ENCODE measurements at regions not wholly inside any gene's neighbourhood (a gene's known extent, or its start where the extent isn't known, plus 50 kb on each side); places are given as distances from the start of the nearest gene placed in this dataset.

GRCh38 chr5:96499753-96500345 lies 66.8 kb upstream of the PCSK1 start:
- H3K9me3 Mint-ChIP-seq: peaks cover 5% of the 10 kb centered on the region
- no peaks in the 10 kb centered on the region for H3K36me3 Mint-ChIP-seq
- no peaks in the 10 kb centered on the region for H3K4me1 Mint-ChIP-seq
- TF ChIP-seq CTCF (IDR thresholded peaks at IDR 0.05; ENCODE audit: unreplicated experiment): no peak
- H3K27ac Mint-ChIP-seq: no peak overlapping the region
- no peak for DNase-seq (ENCODE audit: low spot score in 2 of 2, unreplicated experiment in 2 of 2)
- H3K27me3 Mint-ChIP-seq (ENCODE audit: low read depth): peaks cover 10% of the 10 kb centered on the region
- H3K4me3 Mint-ChIP-seq: no peak overlapping the region

DNA sequence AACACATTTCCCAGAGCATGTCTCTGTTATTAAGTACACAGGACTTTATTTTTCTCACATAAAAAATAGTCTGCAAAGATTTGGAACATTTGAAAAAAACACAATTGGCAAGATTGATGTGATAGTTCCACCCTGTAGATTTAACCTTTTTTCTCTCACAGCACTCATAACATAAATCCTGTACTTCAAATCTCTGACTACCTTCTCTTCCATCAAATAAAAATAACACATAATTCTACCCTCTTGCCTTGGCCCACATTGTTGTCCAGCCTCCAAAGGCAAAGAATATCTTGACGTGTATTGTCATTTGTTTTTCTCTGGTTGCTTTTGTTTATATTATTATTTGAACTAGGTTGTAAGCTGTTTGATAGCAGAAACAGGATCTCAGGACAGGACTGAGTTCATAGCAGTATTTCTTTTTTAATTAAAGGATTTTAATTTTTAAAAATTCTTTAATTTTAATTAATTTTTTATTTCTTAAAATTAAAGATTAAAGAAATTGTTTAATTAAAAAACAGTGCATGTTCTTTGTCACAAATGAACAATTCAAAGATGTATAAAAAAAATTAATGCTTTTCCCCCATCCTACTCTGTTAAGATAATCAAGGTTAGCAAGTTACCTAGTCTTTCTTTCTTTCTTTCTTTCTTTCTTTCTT lies 69.1 kb upstream of the PCSK1 start:
- Mint-ChIP-seq H3K4me1 (no peaks in the 10 kb centered on the region), H3K36me3 (no peaks in the 10 kb centered on the region), H3K9me3 (peaks cover 5% of the 10 kb centered on the region), H3K4me3 (no peak overlapping the region), H3K27ac (no peak overlapping the region), H3K27me3 (ENCODE audit: low read depth) (peaks cover 10% of the 10 kb centered on the region)
- DNase-seq (ENCODE audit: low spot score in 2 of 2, unreplicated experiment in 2 of 2): no peak
- no peak for TF ChIP-seq CTCF (IDR thresholded peaks at IDR 0.05; ENCODE audit: unreplicated experiment)

DNA sequence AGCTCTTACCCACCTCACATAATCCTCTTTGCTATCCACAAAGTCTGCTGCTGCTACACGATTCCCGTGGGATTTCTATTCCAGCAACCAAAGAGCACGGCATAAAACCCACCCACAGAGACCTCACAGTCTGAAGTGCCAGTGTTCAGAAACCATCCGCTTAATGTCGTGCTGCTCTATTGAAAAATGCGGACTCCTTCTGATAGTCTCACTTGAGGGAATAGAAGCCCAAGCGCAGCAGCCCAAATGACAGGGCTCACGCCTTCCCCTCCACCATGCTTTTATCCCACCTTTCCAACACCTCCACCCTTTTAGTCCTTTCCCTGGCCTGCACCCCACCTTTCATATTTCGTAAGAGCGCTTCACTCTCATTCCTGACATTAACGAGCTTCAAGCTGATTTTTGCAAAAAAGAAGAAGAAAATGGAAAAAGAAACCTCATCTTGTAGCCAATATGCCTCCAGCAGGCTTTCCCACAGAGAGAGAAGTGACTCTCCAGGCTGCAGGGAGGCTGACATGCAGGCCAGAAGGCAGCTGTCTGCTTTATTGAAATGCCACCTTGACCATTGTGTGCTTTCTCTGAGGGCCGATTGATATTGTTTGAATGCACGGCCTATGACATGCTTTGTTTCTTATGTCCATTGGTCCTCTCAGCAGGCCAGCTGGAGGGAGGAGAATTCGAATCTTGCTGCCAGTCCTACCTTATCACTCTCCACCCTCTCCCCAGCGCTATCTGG lies 70.6 kb upstream of the PCSK1 start:
- Mint-ChIP-seq H3K36me3 (no peaks in the 10 kb centered on the region), H3K4me3 (no peak overlapping the region), H3K4me1 (no peaks in the 10 kb centered on the region), H3K9me3 (peaks cover 5% of the 10 kb centered on the region), H3K27me3 (ENCODE audit: low read depth) (peaks cover 10% of the 10 kb centered on the region), H3K27ac (no peak overlapping the region)
- no peak for DNase-seq (ENCODE audit: low spot score in 2 of 2, unreplicated experiment in 2 of 2)
- no peak for TF ChIP-seq CTCF (IDR thresholded peaks at IDR 0.05; ENCODE audit: unreplicated experiment)

GRCh38 chr5:96506376-96506775 lies 73.3 kb upstream of the PCSK1 start:
- no peaks in the 10 kb centered on the region for H3K9me3 Mint-ChIP-seq
- peaks cover 8% of the 10 kb centered on the region for H3K27me3 Mint-ChIP-seq (ENCODE audit: low read depth)
- DNase-seq (ENCODE audit: low spot score in 2 of 2, unreplicated experiment in 2 of 2): no peak
- H3K4me1 Mint-ChIP-seq: no peaks in the 10 kb centered on the region
- no peaks in the 10 kb centered on the region for H3K36me3 Mint-ChIP-seq
- H3K27ac Mint-ChIP-seq: no peak overlapping the region
- no peak overlapping the region for H3K4me3 Mint-ChIP-seq
- no peak for TF ChIP-seq CTCF (IDR thresholded peaks at IDR 0.05; ENCODE audit: unreplicated experiment)

GRCh38 chr5:96506866-96507527 lies 73.9 kb upstream of the PCSK1 start:
- no peaks in the 10 kb centered on the region for H3K4me1 Mint-ChIP-seq
- no peak for TF ChIP-seq CTCF (IDR thresholded peaks at IDR 0.05; ENCODE audit: unreplicated experiment)
- peaks cover 10% of the 10 kb centered on the region for H3K27me3 Mint-ChIP-seq (ENCODE audit: low read depth)
- no peaks in the 10 kb centered on the region for H3K36me3 Mint-ChIP-seq
- H3K9me3 Mint-ChIP-seq: no peaks in the 10 kb centered on the region
- no peak overlapping the region for H3K4me3 Mint-ChIP-seq
- DNase-seq (ENCODE audit: low spot score in 2 of 2, unreplicated experiment in 2 of 2): no peak
- H3K27ac Mint-ChIP-seq: no peak overlapping the region
